A673 (cell line): ENCODE measurements at regions not wholly inside any gene's neighbourhood (a gene's known extent, or its start where the extent isn't known, plus 50 kb on each side); places are given as distances from the start of the nearest gene placed in this dataset.

Experiments
- CTCF ChIP-seq: fragments of 300-800, 200-600 bp; sonication (generic); conservative IDR thresholded peaks from 2 replicates; pipeline ENCODE4 v1.5.1; 2017; ENCODE audit warnings: low read depth, mild to moderate bottlenecking, antibody characterized with exemption, low read length, moderate library complexity, mixed read lengths
- EZH2 ChIP-seq: fragments of 200-600 bp; sonication (generic); IDR thresholded peaks from 2 replicates; pipeline ENCODE4 v1.6.1; 2017; ENCODE audit warnings: borderline replicate concordance, low read depth, mild to moderate bottlenecking, mixed read lengths, antibody characterized with exemption, low read length; ENCODE audit not compliant: poor library complexity, severe bottlenecking

- no peak for TF ChIP-seq CTCF
- TF ChIP-seq EZH2, result no peak
Observed at GRCh38 chr1:177377866-177378265, 207.1 kb downstream of the BRINP2 start.
